HCT116 (cell line): ENCODE measurements at regions not wholly inside any gene's neighbourhood (a gene's known extent, or its start where the extent isn't known, plus 50 kb on each side); places are given as distances from the start of the nearest gene placed in this dataset.
"Not testable (repeated sequence)": the region's sequence is repeated elsewhere in the genome, so short reads cannot be mapped to it uniquely, and the experiment has no call there.

Experiments used
- ATAC-seq: fragments of 200-7000 bp; cut with Tn5 transposase; 2 replicates; pipeline ENCODE4 v1.9.1; 2020; ENCODE audit warnings: mild to moderate bottlenecking, moderate library complexity
- BruUV-seq: library from RNA; stranded (reverse); fragments of 400-500 nt; replicated peaks from 2 replicates; lab custom pipeline; 2021; lab: Mats Ljungman, UMichigan
- CTCF ChIA-PET: fragments of 300-600 bp; sonication (Branson Sonifier 250); formaldehyde crosslinking; loops from one replicate; lab custom pipeline; 2021; ENCODE audit warnings: antibody characterized with exemption; lab: Charles Lee
- POLR2A ChIA-PET: fragments of 300-600, 350-600 bp; sonication (Branson Sonifier 250); formaldehyde crosslinking; loops from one replicate; lab custom pipeline; 2021; ENCODE audit warnings: antibody characterized with exemption; lab: Charles Lee
- RAD21 ChIA-PET, 2 experiments: fragments of 300-600 bp; sonication (Branson Sonifier 250); formaldehyde crosslinking; loops; one replicate each; lab custom pipeline; 2023; ENCODE audit warnings: low total read pairs in 2 of 2; ENCODE audit not compliant: uncharacterized antibody in 2 of 2, unreplicated experiment in 2 of 2, low non-redundant PET in 1 of 2; lab: Charles Lee
- DNase-seq: peaks from one replicate; pipeline ENCODE4 v3.0.0-alpha.2; 2010; ENCODE audit warnings: low read depth, low spot score
- H2AFZ ChIP-seq: fragments of 200-600 bp; shearing (Covaris generic), sonication (generic); 2 replicates; pipeline ENCODE4 v1.6.1; 2017; ENCODE audit warnings: low read depth, mixed run types, mixed read lengths, antibody characterized with exemption, low read length; ENCODE audit not compliant: poor library complexity, severe bottlenecking
- H3K27ac ChIP-seq: 2 replicates; pipeline ENCODE4 v1.5.1; 2012; ENCODE audit warnings: low read depth, low read length
- H3K27me3 ChIP-seq: fragments of 200-600 bp; sonication (generic); 2 replicates; pipeline ENCODE4 v1.6.1; 2016; ENCODE audit warnings: mixed run types, low read length, mixed read lengths; ENCODE audit not compliant: insufficient read depth
- H3K36me3 ChIP-seq, 2 experiments: fragments of 200-500 bp in 1 of 2; fragments of 200-600 bp in 1 of 2; sonication (Bioruptor generic) in 1 of 2; sonication (generic) in 1 of 2; 2 replicates each; pipeline versions ENCODE4 v1.5.1 to v1.6.1; 2014 to 2016; ENCODE audit warnings: low read length in 2 of 2, inconsistent platforms in 1 of 2, mixed read lengths in 1 of 2, mixed run types in 1 of 2; ENCODE audit not compliant: insufficient read depth in 2 of 2, control insufficient read depth in 1 of 2
- H3K4me1 ChIP-seq, 2 experiments: fragments of 200-600 bp in 1 of 2; sonication (generic) in 1 of 2; 2 replicates each; pipeline versions ENCODE4 v1.5.1 to v1.6.1; 2012 to 2017; ENCODE audit warnings: low read length in 2 of 2, inconsistent platforms in 1 of 2, mild to moderate bottlenecking in 1 of 2, mixed read lengths in 1 of 2, mixed run types in 1 of 2, moderate library complexity in 1 of 2; ENCODE audit not compliant: insufficient read depth in 2 of 2, control insufficient read depth in 1 of 2
- H3K4me2 ChIP-seq: fragments of 200-600 bp; sonication (generic); 2 replicates; pipeline ENCODE4 v1.6.1; 2017; ENCODE audit warnings: mixed run types, low read length, mixed read lengths
- H3K4me3 ChIP-seq, 2 experiments: fragments of 200-600 bp in 1 of 2; sonication (generic) in 1 of 2; replicated peaks in 1 of 2; 2 replicates each; pipeline ENCODE4 v1.5.1; 2011 to 2016; ENCODE audit warnings: low read length in 2 of 2, control low read depth in 1 of 2, low read depth in 1 of 2, mild to moderate bottlenecking in 1 of 2, mixed read lengths in 1 of 2, mixed run types in 1 of 2
- H3K79me2 ChIP-seq: fragments of 200-600 bp; sonication (generic); 2 replicates; pipeline ENCODE4 v1.6.1; 2017; ENCODE audit warnings: mild to moderate bottlenecking, mixed run types, low read length, moderate library complexity, mixed read lengths; ENCODE audit not compliant: insufficient read depth
- H3K9ac ChIP-seq: fragments of 200-600 bp; sonication (generic); 2 replicates; pipeline ENCODE4 v1.6.1; 2016; ENCODE audit warnings: low read length, mixed read lengths
- H3K9me2 ChIP-seq: fragments of 200-600 bp; sonication (generic), shearing (Covaris generic); 2 replicates; pipeline ENCODE4 v1.6.1; 2017; ENCODE audit warnings: mixed run types, mild to moderate bottlenecking, moderate library complexity; ENCODE audit not compliant: insufficient read depth
- H3K9me3 ChIP-seq, 2 experiments: fragments of 200-500 bp in 1 of 2; fragments of 200-600 bp in 1 of 2; sonication (Bioruptor generic) in 1 of 2; sonication (generic) in 1 of 2; 2 replicates each; pipeline ENCODE4 v1.6.1; 2014 to 2017; ENCODE audit warnings: low read length in 2 of 2, mixed read lengths in 2 of 2, inconsistent platforms in 1 of 2, low read depth in 1 of 2, mild to moderate bottlenecking in 1 of 2, mixed run types in 1 of 2, moderate library complexity in 1 of 2; ENCODE audit not compliant: control insufficient read depth in 1 of 2, insufficient read depth in 1 of 2
- H4K20me1 ChIP-seq: fragments of 200-600 bp; sonication (generic), shearing (Covaris generic); 2 replicates; pipeline ENCODE4 v1.6.1; 2017; ENCODE audit warnings: mixed run types, mild to moderate bottlenecking, moderate library complexity; ENCODE audit not compliant: insufficient read depth
- EGR1 ChIP-seq: IDR thresholded peaks from 2 replicates; pipeline ENCODE4 v1.6.1; 2012; ENCODE audit warnings: low read depth
- RAD21 ChIP-seq: IDR thresholded peaks from 2 replicates; pipeline ENCODE4 v1.6.1; 2012; ENCODE audit warnings: low read depth, mild to moderate bottlenecking
- TCF7L2 ChIP-seq: IDR thresholded peaks from 2 replicates; pipeline ENCODE4 v1.7.0; 2011; ENCODE audit warnings: borderline replicate concordance, inconsistent platforms; ENCODE audit not compliant: insufficient read depth, insufficient read length; ENCODE audit errors: extremely low read depth
- intact Hi-C: fragments of 100-400 bp; cut with micrococcal nuclease; formaldehyde crosslinking; loops from 2 replicates; pipeline ENCODE4 v1.10.0; 2022
- TF ChIP-seq, protein P1 (sequence below): IDR thresholded peaks from 2 replicates; pipeline ENCODE4 v1.6.1; 2011; ENCODE audit warnings: mild to moderate bottlenecking, low read length, moderate library complexity; ENCODE audit not compliant: insufficient replicate concordance; ENCODE audit errors: extremely low read depth
- TF ChIP-seq, protein P2 (sequence below): IDR thresholded peaks from 2 replicates; pipeline ENCODE4 v1.6.1; 2012
- TF ChIP-seq, protein P3 (sequence below): IDR thresholded peaks from 2 replicates; pipeline ENCODE4 v1.6.1; 2012; ENCODE audit warnings: low read depth

DNA sequence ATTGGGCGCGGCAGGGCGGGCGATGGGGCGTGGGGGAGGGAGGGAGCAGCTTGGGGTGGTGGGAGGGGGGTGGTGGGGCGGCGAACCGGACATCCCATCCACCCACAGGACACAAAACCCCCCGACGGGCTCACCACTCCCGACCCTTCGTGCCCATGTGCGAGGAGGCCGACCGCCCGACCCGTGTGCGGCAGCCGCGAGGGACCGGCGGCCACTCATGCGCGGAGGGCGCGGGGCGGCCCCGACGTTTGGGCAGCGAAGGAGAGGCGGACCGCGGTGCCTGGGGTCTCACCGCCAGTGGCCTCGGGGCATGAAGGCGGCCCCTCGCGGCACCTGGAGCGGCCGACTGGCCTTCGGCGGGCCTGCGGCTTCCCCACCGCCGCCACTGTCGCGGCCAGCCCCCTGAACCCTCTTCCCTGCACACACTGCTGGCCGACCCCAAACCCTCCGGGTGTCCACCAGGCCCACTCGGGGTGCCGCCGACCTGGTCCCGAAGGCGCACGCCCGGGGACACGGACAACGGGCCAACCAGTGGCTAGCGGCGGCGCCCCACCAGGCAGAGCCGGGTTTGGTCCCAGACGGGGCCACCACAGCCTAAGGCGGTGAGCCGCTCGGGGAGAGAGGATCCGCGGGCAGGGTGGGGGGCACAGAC is 94.6 kb upstream of the ANKRD30BL start:
- no peak overlapping the region for H3K9ac ChIP-seq
- H3K9me3 ChIP-seq = no peaks in the 10 kb centered on the region
- no peaks in the 10 kb centered on the region for H3K9me2 ChIP-seq
- no TSS peak for BruUV-seq
- no peak overlapping the region for H2AFZ ChIP-seq
- no peaks in the 10 kb centered on the region for H3K4me1 ChIP-seq
- H4K20me1 ChIP-seq = no peaks in the 10 kb centered on the region
- no peak for ATAC-seq
- DNase-seq = no peak
- no peaks in the 10 kb centered on the region for H3K36me3 ChIP-seq
- no peaks in the 10 kb centered on the region for H3K27me3 ChIP-seq
- ChIA-PET POLR2A (no interaction called here), CTCF (no interaction called here), RAD21 (no interaction called here)
- TF ChIP-seq, protein P1, sequence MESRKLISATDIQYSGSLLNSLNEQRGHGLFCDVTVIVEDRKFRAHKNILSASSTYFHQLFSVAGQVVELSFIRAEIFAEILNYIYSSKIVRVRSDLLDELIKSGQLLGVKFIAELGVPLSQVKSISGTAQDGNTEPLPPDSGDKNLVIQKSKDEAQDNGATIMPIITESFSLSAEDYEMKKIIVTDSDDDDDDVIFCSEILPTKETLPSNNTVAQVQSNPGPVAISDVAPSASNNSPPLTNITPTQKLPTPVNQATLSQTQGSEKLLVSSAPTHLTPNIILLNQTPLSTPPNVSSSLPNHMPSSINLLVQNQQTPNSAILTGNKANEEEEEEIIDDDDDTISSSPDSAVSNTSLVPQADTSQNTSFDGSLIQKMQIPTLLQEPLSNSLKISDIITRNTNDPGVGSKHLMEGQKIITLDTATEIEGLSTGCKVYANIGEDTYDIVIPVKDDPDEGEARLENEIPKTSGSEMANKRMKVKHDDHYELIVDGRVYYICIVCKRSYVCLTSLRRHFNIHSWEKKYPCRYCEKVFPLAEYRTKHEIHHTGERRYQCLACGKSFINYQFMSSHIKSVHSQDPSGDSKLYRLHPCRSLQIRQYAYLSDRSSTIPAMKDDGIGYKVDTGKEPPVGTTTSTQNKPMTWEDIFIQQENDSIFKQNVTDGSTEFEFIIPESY = no peak
- TF ChIP-seq, protein P2, sequence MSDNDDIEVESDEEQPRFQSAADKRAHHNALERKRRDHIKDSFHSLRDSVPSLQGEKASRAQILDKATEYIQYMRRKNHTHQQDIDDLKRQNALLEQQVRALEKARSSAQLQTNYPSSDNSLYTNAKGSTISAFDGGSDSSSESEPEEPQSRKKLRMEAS = no peak
- no peak for TF ChIP-seq TCF7L2
- TF ChIP-seq EGR1 = no peak
- TF ChIP-seq RAD21 = no peak
- TF ChIP-seq, protein P3, sequence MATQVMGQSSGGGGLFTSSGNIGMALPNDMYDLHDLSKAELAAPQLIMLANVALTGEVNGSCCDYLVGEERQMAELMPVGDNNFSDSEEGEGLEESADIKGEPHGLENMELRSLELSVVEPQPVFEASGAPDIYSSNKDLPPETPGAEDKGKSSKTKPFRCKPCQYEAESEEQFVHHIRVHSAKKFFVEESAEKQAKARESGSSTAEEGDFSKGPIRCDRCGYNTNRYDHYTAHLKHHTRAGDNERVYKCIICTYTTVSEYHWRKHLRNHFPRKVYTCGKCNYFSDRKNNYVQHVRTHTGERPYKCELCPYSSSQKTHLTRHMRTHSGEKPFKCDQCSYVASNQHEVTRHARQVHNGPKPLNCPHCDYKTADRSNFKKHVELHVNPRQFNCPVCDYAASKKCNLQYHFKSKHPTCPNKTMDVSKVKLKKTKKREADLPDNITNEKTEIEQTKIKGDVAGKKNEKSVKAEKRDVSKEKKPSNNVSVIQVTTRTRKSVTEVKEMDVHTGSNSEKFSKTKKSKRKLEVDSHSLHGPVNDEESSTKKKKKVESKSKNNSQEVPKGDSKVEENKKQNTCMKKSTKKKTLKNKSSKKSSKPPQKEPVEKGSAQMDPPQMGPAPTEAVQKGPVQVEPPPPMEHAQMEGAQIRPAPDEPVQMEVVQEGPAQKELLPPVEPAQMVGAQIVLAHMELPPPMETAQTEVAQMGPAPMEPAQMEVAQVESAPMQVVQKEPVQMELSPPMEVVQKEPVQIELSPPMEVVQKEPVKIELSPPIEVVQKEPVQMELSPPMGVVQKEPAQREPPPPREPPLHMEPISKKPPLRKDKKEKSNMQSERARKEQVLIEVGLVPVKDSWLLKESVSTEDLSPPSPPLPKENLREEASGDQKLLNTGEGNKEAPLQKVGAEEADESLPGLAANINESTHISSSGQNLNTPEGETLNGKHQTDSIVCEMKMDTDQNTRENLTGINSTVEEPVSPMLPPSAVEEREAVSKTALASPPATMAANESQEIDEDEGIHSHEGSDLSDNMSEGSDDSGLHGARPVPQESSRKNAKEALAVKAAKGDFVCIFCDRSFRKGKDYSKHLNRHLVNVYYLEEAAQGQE = no peak
- H3K27ac ChIP-seq = no peak overlapping the region
- H3K4me2 ChIP-seq = no peak overlapping the region
- H3K4me3 ChIP-seq = no peak overlapping the region
- intact Hi-C loops = no loop called here
- H3K79me2 ChIP-seq = no peaks in the 10 kb centered on the region

DNA sequence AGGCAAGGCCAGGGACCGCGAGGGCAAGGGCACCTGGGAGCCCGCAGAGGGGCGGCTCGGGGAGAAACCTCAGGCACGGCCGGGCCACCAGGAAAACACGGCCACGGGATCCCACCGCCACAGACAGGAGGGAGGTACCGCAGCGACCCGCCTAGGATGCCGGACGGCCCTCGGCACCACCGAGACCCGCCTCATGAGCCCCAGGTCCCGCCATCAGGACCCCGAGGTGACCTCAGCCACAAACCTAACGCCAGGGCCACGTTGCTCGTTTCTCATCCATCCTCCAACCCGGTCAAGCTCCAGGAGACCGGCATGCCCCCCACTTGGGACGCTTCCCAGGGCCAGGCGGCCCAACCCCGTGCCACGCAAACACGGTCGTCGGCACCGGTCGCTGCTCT is 95.2 kb upstream of the ANKRD30BL start:
- H2AFZ ChIP-seq, H3K4me1 ChIP-seq, BruUV-seq, ATAC-seq, H4K20me1 ChIP-seq, intact Hi-C loops, H3K9me3 ChIP-seq, H3K4me3 ChIP-seq, DNase-seq, H3K79me2 ChIP-seq, CTCF ChIA-PET, RAD21 ChIA-PET, H3K36me3 ChIP-seq, H3K9ac ChIP-seq, H3K27ac ChIP-seq, H3K9me2 ChIP-seq, H3K27me3 ChIP-seq, H3K4me2 ChIP-seq, POLR2A ChIA-PET: not testable (repeated sequence)
